HG02884 (cell line): ENCODE measurements at regions not wholly inside any gene's neighbourhood (a gene's known extent, or its start where the extent isn't known, plus 50 kb on each side); places are given as distances from the start of the nearest gene placed in this dataset.
"Not testable (repeated sequence)": the region's sequence is repeated elsewhere in the genome, so short reads cannot be mapped to it uniquely, and the experiment has no call there.

Source experiments
- ATAC-seq: cut with Tn5 transposase; IDR thresholded peaks from one replicate; pipeline ENCODE4 v1.9.1; 2021; ENCODE audit warnings: mild to moderate bottlenecking, moderate library complexity; ENCODE audit not compliant: unreplicated experiment

DNA sequence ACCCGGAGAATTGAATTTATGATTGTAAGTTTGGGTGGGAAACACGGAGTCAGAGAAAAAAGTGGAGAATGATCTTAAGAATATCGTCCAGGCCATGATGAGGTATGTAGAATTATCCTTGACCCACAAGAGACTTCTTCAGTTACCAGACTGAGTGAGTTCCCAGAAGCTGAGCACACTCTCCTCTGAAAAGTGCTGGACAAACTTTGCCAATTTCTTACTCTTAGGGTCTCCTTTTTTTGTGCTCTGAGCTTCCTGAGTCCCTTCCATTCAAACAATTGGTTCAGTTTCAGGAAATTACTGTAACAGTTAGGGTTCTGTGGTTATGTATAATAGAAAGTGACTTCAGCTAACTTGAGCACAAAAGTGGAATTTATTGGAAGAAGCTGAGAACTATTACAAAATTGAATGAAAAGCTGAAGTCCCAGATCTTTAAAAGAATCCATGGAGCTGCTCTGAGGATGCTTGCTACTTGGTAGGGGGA, 50.6 kb upstream of the EHBP1 start:
- no peak for ATAC-seq

DNA sequence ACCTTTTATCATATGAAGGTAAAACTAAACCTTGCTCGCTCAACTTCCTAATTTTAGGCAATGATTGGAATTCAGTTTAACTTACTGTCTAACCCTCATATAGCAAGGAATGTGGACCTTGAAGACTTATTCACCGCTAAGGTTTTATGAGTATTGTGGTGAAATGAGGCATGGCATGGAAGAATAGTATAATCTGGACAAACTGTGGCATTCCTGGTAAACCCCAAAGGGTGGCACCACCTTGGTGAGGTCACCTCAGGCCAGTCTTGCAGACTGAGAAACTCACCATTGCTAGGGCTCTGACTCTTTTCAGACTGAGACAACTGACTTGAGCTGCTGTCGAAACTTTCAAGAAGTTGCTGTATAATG, 51.1 kb upstream of the EHBP1 start:
- no peak for ATAC-seq

DNA sequence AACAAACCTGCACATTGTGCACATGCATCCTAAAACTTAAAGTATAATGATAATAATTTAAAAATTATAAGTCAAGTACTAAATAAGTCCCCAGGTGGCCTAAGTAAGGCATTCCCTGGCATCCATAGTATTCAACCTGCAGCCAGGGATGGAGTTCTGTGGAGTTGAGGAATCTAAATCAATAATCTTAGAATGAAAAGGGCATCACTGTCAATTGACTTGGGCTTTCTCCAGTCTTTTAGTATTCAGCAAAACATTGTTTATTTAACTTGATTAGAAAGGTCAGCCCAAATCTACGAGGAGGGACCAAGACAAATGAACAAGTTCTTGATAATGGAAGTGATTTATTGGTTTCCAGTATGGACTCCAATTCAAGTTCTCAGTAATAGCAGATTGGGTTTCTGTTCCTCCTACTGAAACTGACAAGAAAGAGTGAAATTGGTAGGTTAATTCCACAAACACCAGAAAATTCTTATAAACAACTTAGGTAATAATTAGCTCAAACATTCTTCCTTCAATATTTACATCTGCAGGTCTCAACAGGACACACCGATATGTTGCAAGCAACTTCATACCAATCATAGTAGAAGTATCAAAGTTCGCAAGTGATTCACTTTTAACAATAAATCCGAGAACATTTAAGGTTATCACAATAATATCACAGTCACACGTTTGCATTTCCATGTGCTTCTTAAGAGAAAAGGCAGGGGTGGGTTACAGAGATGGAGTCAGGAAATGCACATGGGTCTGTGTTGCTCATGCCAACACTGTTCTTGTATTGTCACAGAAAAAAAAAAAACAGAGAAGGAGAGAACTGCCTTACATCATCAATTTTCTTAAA, 51.7 kb upstream of the EHBP1 start:
- ATAC-seq = no peak

DNA sequence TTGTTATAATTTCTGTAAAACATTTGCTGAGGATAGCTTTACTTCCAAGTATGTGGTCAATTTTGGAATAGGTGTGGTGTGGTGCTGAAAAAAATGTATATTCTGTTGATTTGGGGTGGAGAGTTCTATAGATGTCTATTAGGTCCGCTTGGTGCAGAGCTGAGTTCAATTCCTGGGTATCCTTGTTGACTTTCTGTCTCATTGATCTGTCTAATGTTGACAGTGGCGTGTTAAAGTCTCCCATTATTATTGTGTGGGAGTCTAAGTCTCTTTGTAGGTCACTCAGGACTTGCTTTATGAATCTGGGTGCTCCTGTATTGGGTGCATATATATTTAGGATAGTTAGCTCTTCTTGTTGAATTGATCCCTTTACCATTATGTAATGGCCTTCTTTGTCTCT, 56.4 kb upstream of the EHBP1 start:
- not testable (repeated sequence) for ATAC-seq

DNA sequence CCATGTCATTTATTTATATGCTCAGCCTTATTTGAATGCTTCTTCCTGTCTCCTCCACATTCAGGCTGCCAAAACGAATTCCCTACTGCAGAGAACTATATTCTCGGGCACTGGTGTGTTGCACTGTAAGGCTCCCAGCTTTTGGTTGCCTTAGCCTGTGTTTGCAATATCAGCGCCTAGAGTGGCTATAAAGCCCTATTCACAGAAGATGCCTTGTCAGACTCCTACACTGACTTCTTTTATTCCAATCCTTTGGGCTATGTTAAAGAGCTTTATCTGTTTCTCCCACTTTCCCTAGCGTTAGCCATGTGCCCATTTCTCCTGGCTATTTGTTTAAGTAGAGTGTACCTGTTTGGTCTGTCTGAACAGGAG, 62.4 kb upstream of the EHBP1 start:
- ATAC-seq = no peak

DNA sequence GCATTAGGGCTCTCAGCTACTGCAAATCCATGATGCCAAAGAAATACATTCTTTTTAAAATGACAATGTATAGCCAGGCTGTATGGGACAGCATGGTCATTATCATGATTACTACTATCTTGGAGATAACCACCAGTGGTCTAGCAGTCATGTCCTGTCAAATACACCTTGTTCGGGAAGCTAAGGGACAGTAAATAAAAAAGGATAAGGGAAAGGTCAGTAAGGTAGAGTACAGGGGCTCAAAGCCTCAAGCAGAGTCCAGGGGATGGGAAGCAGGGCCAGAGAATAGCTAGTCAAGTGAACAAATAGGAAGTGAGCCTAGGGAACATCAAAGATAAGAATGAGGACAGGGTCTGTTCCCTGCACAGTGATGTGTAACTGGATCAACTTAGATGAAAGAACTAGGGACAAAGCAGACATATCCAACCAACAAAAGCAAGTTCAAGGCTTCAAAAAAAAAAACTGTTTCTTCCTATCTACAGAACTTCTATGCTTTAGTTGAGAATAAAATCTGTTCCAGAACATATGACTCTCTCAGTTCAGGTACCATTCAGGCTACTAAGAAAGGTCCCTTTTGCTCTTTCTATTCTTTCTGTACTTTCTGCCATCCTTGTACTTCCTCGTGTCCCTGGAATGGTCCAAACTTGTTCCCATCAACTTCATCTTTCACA, 62.9 kb upstream of the EHBP1 start:
- no peak for ATAC-seq

DNA sequence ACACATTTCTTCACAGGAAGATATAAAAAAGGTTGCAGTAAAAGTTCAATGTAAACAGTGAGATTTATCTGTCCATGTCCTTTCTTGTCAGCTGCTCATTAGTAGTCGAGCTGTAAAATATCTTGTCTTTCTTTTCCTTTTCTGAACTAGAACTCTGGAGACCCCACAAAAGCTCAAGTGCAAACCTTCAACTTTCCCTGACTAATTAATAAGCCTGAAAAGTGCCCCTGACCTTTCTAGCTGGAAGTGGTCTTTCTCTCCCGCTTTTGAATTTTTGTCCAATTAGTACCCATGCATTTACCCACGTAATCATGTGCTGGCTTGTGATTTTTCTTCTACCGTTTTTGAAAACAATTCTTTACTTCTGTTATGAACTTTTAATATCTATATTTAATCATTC, 63.6 kb upstream of the EHBP1 start:
- ATAC-seq = no peak

DNA sequence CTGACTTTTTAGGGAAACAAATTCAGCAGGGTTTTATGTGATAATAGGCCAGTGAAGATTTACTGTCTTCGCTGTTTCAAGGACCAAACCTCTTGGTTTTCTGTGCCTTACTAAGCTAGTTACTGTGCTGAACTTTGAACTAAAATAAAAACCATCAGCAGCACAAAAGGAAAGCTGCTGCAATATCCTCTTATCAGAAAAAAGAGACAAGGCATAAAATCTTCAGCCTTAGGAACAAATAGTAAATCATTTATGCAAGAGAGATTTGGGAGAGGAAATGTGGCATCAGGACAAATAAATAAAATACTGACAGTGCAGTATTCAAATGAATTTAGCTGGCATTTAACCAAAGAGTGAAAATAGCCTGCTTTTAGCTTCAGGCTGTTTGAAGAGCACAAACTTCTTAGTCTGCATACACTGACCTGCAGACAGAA, 64.1 kb upstream of the EHBP1 start:
- no peak for ATAC-seq

DNA sequence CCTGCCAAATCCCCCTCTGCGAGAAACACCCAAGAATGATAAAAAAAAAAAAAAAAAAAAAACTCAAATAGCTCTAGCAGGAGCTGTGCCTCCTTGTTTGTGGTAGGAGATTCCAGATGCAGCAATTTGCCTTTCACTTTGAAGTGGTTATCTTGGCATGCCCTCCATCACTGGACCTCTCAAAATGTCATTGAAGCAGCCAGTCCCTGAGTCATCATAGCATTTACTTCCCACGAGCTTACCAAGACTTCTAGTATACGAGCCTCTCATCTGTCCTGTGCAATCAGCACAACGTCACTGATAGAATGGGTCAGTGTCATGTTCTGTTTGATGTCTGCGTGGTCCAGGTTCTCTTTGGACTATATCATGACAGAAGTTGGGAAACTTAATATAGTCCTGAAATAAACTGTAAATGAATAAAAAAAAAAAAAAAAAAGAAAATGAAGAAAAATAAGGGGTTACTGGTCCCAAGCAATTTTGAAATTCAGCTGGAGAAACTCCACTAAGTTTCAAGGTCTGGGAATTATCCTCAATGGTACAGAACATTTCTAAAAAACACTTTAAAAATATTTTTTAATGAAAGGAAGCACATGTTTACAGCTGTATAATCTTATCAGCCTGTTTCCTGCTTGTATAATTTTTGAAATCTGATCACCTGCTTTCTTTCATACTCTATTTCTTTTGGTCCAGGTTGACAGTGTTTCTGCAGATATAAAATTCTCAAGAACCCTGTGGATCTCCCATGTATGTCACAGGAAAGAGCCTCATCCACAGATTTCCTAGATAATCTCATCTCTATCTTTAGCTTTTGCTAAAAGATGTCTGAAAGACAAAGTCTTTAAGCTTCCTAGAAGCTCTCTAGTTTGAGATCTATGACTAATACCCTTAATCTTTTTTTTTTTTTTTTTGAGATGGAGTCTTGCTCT, 74.1 kb upstream of the EHBP1 start:
- ATAC-seq = no peak

DNA sequence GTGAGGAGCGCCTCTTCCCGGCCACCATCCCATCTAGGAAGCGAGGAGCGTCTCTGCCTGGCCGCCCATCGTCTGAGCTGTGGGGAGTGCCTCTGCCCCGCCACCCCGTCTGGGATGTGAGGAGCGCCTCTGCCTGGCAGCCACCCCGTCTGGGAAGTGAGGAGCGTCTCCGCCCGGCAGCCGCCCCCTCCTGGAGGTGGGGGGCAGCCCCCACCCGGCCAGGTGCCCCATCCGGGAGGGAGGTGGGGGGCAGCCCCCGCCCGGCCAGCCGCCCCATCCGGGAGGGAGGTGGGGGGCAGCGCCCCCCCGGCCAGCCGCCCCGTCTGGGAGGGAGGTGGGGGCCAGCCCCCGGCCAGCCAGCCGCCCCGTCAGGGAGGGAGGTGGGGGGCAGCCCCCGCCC, 75.3 kb upstream of the EHBP1 start:
- not testable (repeated sequence) for ATAC-seq

DNA sequence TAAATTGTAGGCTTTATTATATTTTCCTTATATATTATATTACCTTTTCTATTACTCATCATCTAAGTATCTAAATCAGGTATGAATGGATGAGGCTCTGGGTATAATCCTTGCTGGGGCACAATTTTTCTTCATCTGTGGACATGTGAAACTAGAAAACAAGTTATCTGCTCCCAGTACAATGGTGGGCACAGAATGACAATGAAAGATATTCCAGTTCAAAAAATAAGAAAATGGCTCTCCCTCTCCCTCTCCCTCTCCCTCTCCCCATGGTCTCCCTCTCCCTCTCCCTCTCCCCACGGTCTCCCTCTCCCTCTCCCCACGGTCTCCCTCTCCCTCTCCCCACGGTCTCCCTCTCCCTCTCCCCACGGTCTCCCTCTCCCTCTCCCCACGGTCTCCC, 76.2 kb upstream of the EHBP1 start:
- ATAC-seq = not testable (repeated sequence)

DNA sequence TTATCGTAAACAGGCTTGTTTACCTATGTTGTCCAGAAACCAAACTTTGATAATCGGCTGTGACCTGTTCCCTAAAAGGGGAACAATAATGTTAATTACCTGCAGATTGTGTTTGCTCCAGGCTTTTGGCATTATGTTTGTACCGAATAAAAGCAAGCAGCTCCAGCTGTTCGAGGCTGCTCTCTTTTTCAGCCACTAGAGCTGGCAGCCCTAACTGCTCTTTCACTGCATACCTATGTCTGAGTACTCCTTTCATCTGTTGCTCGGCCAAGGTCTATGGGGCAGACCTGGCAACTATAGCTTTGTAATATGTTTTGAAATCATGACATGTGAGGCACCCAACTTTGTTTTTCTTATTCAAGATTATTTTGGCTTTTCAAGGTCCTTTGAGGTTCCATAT, 77.8 kb upstream of the EHBP1 start:
- no peak for ATAC-seq

DNA sequence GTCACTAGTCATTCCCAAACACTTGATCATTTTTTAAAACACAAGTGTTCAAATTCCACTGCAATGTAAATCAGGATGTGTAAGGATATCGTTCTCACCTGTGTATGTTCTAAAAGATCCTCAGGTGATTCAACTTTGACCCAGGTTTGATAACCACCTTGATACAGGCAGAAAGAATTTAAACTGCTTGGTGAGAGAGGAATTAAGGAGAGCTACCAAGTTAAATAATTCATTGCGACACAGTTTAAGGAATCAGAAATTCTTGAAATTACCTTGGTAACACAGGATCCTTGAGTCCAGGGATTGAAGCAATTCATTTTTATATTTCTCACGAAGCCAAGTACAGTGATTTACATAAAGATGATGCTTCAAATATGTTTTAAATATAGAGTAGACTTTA, 80.7 kb upstream of the EHBP1 start:
- ATAC-seq = no peak

DNA sequence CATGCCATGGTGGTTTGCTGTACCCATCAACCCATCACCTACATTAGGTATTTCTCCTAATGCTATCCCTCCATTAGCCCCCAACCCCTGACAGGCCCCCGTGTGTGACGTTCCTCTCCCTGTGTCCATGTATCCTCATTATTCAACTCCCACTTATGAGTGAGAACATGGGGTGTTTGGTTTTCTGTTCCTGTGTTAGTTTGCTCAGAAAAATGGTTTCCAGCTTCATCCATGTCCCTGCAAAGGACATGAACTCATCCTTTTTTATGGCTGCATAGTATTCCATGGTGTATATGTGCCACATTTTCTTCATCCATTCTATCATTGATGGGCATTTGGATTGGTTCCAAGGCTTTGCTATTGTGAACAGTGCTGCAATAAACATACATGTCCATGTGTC, 89.0 kb upstream of the EHBP1 start:
- not testable (repeated sequence) for ATAC-seq

DNA sequence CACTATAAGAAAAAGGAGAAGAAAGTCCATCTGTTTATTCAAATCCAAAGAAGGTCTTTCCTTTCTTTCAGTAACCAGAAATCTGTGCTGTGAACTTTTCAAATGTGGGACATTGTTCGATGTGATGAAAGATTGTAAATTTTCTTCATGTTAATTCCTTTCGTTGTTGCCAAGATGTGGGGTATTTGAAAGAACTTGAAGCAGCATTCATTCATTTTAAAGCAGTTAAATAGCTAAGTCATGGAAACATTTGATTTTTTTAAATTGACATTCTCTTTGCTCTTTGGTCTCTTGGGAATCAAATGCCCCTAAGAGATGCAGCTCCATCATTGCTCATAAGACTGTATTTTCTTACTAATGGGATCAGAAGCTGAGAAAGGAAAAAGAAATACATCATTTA, 93.7 kb upstream of the EHBP1 start:
- no peak for ATAC-seq

DNA sequence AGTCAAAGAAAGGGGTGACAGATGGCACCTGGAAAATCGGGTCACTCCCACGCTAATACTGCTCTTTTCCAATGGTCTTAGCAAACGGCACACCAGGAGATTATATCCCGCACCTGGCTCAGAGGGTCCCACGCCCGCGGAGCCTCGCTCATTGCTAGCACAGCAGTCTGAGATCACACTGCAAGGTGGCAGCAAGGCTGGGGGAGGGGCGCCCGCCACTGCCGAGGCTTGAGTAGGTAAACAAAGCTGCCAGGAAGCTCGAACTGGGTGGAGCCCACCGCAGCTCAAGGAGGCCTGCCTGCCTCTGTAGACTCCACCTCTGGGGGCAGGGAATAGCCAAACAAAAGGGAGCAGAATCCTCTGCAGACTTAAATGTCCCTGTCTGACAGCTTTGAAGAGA, 99.5 kb upstream of the TMEM17 start:
- ATAC-seq = not testable (repeated sequence)

DNA sequence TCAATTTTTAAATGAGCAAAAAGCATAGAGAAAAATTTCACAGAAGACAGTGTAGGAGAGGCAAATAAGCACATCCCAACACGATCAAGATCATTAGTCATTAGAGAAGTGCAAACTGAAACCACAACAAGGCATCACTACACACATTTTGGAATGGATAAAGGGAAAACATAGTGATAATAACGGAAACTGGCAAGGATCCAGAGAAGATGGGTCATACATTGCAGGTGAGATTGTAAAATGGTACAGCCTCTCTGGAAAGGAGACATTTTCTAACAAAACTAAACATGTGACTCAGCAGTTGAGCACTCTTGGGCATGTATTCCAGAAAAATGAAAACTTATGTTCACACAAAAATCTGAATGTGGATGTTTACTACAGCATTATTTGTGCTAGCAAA, 98.3 kb upstream of the TMEM17 start:
- ATAC-seq = no peak

DNA sequence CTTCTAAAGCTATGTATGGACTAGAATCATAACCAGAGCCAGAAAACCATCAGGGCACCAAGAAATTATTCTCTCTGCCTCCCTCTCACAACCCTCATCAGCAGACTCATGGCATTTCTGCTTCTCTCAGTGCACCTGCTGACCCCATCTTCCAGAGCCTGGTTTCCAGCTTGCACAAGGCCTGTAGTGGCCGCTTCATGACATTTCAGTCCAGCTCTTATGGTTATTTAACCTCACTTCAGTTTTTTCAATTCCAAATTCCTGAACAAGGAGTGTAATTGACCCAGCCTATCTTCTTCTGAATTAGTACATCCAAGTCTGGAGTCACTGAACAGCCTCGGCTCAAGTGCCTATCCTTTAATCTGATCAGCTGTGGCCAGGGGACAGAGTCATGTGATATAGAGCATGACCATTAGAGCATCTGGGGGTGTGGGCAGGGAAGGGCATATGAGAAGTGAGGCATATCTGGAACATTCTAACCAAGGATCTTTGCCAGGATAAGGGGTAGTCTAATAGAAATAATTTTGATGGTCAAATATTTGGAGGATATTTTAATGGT, 97.2 kb upstream of the TMEM17 start:
- ATAC-seq = no peak

DNA sequence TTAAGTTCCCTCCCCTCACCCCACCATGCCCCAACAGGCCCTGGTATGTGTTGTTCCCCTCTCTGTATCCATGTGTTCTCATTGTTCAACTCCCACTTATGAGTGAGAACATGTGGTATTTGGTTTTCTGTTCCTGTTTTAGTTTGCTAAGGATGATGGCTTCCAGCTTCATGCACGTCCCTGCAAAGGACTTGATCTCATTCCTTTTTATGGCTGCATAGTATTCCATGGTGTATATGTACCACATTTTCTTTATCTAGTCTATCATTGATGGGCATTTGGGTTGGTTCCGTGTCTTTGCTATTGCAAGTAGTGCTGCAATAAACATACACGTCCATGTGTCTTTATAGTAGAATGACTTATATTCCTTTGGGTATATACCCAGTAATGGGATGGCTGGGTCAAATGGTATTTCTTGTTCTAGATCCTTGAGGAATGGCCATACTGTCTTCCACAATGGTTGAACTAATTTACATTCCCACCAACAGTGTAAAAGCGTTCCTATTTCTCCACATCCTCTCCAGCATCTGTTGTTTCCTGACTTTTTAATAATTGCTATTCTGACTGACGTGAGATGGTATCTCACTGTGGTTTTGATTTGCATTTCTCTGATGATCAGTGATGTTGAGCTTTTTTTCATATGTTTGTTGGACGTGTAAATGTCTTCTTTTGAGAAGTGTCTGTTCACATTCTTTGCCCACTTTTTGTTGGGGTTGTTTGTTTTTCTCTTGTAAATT, 93.8 kb upstream of the TMEM17 start:
- not testable (repeated sequence) for ATAC-seq

DNA sequence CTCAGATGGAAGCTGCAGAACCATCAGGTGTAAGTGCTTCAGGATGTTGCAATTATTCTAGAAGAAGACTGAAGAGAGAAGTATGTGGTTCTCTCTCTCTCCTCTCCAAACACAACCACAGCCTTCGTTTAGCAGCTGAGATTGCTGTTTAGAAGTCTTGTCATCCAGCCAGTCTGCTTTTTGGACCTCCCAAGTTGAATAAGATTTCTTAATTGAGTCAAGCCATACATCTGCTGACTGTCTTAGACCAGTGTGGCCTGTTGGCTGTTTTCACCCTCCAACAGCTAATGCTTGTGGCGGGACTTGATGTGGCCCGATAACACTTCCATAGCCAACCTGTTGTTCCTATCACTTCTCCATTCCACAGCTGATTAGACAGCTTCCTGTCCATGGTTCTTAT, 91.3 kb upstream of the TMEM17 start:
- no peak for ATAC-seq
